HCT116 (cell line): ENCODE measurements at regions not wholly inside any gene's neighbourhood (a gene's known extent, or its start where the extent isn't known, plus 50 kb on each side); places are given as distances from the start of the nearest gene placed in this dataset.

Experiments used
- ATF3 ChIP-seq: IDR thresholded peaks from 2 replicates; pipeline ENCODE4 v1.6.1; 2012
- CEBPB ChIP-seq: IDR thresholded peaks from 2 replicates; pipeline ENCODE4 v1.6.1; 2012; ENCODE audit warnings: low read depth
- EGR1 ChIP-seq: IDR thresholded peaks from 2 replicates; pipeline ENCODE4 v1.6.1; 2012; ENCODE audit warnings: low read depth
- EZH2phosphoT487 ChIP-seq: fragments of 200-600 bp; IDR thresholded peaks from 2 replicates; pipeline ENCODE4 v1.6.1; 2018; ENCODE audit warnings: antibody characterized with exemption, borderline replicate concordance
- POLR2A ChIP-seq: IDR thresholded peaks from 2 replicates; pipeline ENCODE4 v1.7.0; 2011; ENCODE audit warnings: borderline replicate concordance; ENCODE audit not compliant: insufficient read depth, insufficient read length; ENCODE audit errors: extremely low read depth
- POLR2AphosphoS5 ChIP-seq: IDR thresholded peaks from 2 replicates; pipeline ENCODE4 v1.6.1; 2011; ENCODE audit warnings: mild to moderate bottlenecking, low read depth, low read length, moderate library complexity
- RAD21 ChIP-seq: IDR thresholded peaks from 2 replicates; pipeline ENCODE4 v1.6.1; 2012; ENCODE audit warnings: low read depth, mild to moderate bottlenecking
- REST ChIP-seq: IDR thresholded peaks from 2 replicates; pipeline ENCODE4 v1.6.1; 2012; ENCODE audit warnings: low read depth
- SP1 ChIP-seq: IDR thresholded peaks from 2 replicates; pipeline ENCODE4 v1.6.1; 2012; ENCODE audit warnings: low read depth
- YY1 ChIP-seq: IDR thresholded peaks from 2 replicates; pipeline ENCODE4 v1.6.1; 2011; ENCODE audit warnings: low read length, low read depth, moderate library complexity, mild to moderate bottlenecking; ENCODE audit not compliant: insufficient replicate concordance; ENCODE audit errors: extremely low read depth
- ZFX ChIP-seq: fragments of 450-650 bp; IDR thresholded peaks from 2 replicates; pipeline ENCODE4 v1.6.1; 2017
- ZNF274 ChIP-seq: fragments of 200-500 bp; sonication (Bioruptor generic); IDR thresholded peaks from 2 replicates; pipeline ENCODE4 v1.6.1; 2014; ENCODE audit warnings: mild to moderate bottlenecking, low read depth, low read length, inconsistent platforms
- TF ChIP-seq, protein P1 (sequence below), 3 experiments: fragments of 200-600 bp in 1 of 3; sonication (generic) in 1 of 3; IDR thresholded peaks in 2 of 3; conservative IDR thresholded peaks in 1 of 3; 2 replicates each; pipeline ENCODE4 v1.5.1; 2012 to 2017; ENCODE audit warnings: low read depth in 2 of 3, low read length in 2 of 3, antibody characterized with exemption in 1 of 3, borderline replicate concordance in 1 of 3, control low read depth in 1 of 3, mild to moderate bottlenecking in 1 of 3, mixed read lengths in 1 of 3, mixed run types in 1 of 3, moderate library complexity in 1 of 3; ENCODE audit not compliant: insufficient read depth in 1 of 3
- TF ChIP-seq, protein P2 (sequence below): IDR thresholded peaks from 2 replicates; pipeline ENCODE4 v1.6.1; 2012

DNA sequence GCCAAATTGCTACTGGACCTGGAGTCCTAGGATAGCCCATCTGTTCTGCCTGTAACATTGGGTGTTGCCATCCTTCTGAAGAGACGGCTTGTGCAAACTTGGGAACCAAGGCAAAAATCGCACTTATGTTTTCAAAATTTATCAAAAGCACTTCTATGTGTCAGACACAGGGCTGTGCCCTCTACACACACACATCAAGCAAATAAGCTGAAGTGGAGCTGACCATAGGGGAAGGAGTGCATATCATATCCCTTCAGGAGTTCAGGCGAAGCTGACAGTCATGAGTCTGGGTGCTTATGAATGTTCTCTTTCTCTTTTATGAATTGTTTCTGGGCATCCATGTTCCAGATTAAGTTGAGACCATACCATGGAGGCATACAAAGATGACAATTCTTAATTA is 247.9 kb downstream of the CYRIA start:
- TF ChIP-seq YY1 (no peak), ZFX (no peak), EGR1 (no peak), POLR2A (no peak), SP1 (no peak), REST (no peak), POLR2AphosphoS5 (no peak), EZH2phosphoT487 (no peak), ATF3 (no peak), CEBPB (no peak), RAD21 (no peak), ZNF274 (no peak)
- TF ChIP-seq, protein P1, sequence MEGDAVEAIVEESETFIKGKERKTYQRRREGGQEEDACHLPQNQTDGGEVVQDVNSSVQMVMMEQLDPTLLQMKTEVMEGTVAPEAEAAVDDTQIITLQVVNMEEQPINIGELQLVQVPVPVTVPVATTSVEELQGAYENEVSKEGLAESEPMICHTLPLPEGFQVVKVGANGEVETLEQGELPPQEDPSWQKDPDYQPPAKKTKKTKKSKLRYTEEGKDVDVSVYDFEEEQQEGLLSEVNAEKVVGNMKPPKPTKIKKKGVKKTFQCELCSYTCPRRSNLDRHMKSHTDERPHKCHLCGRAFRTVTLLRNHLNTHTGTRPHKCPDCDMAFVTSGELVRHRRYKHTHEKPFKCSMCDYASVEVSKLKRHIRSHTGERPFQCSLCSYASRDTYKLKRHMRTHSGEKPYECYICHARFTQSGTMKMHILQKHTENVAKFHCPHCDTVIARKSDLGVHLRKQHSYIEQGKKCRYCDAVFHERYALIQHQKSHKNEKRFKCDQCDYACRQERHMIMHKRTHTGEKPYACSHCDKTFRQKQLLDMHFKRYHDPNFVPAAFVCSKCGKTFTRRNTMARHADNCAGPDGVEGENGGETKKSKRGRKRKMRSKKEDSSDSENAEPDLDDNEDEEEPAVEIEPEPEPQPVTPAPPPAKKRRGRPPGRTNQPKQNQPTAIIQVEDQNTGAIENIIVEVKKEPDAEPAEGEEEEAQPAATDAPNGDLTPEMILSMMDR (IDR thresholded peaks at IDR 0.05 in 2 of 3, conservative IDR thresholded peaks at IDR 0.05 in 1 of 3; ENCODE audit: borderline replicate concordance in 1 of 3, insufficient read depth in 1 of 3, low read depth in 2 of 3, low read length in 2 of 3) = no peak
- TF ChIP-seq, protein P2, sequence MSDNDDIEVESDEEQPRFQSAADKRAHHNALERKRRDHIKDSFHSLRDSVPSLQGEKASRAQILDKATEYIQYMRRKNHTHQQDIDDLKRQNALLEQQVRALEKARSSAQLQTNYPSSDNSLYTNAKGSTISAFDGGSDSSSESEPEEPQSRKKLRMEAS = no peak
